Hepatic stellate cell (primary cell): ENCODE measurements at regions not wholly inside any gene's neighbourhood (a gene's known extent, or its start where the extent isn't known, plus 50 kb on each side); places are given as distances from the start of the nearest gene placed in this dataset.
"Not testable (repeated sequence)": the region's sequence is repeated elsewhere in the genome, so short reads cannot be mapped to it uniquely, and the experiment has no call there.

Experiments used
- DNase-seq: peaks from one replicate; pipeline ENCODE4 v3.0.0; 2011; ENCODE audit warnings: low spot score

DNA sequence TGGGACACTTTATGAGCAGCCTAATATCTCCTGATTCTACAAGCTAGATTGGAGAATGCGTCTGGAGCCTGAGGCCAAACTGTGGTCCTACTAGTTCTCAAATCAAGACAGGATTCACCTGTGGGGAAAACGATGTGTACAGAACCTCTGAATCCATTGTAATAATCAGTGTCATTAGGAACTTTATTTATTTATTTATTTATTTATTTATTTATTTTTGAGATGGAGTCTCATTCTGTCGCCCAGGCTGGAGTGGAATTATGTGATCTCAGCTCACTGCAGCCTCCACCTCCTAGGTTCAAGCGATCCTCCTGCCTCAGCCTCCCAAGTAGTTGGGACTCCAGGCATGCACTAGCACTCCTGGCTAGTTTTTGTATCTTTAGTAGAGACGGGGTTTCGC lies 52.6 kb upstream of the KIF26B start:
- DNase-seq, result not testable (repeated sequence)

DNA sequence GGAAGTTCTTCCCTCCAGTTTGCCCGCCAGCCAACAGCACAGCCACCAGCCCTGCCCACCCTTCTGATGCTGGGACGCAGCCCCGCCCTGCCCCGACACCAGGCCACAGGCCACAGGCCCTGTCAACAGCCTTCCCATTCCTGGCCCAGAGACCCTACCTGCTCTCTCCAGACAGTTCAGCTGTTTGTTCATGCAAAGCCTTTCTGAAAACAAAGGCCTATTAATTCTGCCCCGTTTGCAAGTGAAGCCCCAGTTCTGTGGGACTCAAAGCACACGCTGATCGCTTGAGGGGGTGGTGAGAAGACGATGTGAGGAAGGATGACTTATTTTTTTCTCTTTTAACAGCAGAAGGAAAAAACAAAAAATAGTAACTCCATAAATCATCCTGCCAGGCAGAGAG lies 55.4 kb upstream of the KIF26B start:
- DNase-seq, result no peak

DNA sequence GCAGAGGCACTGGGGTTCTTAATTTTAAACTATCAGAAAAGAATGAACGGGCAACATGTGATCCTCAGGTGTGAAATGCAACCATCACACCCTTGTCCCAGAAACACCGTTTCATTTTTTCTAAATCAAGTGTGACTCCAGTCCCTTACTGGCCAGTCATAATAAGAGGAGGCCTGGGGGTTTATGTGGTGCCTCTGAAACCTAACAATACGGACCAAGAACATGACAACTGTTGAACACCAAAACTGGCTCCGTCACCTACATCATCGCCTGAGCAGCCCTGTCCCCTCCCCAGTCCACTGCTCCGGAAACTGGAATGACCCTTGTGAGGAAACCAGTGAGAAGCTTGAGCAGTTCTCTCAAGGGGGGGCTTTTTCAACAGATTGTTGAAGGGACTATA lies 55.9 kb upstream of the KIF26B start:
- DNase-seq, result no peak

DNA sequence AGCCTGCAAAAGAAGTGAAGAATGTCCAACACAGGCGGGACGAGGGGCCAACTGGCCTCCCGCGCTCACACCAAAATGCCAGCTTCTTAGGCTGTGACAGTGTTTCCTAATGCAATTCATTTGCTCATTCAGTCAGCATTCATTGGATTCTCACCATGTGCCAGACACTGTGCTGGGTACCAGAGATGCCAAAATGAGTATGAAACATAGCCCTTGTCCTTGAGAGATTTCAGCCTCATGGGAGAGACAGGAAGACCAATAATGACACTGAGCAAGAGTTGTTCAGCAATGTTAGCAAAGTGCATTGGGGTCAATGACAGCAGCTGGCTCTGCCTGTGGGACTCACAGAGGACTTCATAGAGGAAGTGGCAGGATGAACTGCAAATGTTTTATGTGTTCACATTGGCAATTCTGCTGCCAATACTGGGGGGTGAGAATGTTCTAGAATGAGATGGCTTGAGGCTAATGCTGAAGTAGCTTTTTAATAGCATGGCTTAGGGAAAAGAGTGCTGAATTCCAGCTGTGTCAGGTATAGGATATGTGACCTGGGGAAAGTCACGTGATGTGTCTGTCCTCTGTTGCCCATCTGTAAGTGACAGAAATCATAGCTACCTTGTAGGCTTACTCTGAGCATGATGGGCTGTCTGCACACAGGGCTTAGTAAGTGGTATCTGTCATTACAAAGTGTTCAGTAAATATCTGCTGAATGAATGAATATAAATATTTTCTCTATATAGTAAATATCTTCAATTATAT lies 58.3 kb upstream of the KIF26B start:
- DNase-seq, result no peak

DNA sequence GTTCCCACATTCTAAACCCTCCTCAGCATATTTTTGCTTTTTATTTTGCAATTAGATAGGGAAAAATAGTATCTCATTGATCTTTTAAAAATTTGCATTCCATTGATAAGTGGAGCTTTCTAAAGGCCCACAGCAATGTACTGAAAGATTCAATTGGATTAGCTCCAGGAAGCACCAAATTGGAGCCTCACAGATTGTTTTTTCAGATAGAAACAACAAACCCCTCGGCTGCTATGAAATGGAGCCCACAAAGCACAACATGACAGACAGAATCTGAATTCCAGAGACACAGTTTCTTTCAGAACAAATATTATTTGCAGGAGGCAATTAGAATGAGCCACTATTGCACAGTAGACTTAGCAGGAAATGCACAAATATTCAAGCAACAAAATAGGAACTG lies 58.9 kb upstream of the KIF26B start:
- DNase-seq, result no peak

DNA sequence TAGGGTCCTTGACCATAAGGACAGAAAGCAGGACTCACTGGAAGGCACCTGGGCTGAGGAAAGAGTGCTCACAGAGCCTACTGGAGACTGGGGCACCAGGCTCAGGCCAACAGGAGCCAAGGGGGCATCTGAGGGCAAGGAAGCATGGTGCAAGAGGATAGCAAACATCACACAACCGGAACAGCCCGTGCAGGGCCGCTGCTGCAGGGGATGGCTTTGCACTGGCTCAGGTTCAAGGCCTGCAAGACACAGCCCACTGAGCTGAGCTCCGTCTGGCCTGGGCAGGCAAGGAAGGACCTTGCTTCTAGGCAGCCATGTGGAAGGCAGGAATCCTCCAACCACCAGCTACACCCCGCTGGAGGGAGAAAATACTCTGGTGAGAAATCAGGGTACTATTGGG lies 59.8 kb upstream of the KIF26B start:
- no peak for DNase-seq

DNA sequence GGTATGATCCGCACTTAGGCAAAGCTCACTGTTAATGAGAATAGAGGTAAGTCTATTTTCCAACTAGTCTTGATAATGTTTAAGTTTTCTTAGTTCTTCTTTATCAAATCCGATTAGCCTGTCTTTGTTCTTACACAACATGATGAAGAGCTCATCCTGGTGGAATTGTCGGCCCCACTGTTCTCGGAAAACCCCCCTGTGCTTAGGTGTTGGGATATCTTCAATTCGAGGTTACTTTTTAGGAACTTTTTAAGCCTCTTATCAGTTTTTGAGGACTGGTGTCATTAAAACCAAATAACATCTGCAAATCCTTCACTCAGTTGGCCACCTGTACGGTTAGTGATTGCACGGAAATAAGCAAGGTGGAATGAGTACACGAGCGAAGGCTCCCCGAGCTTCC lies 60.7 kb upstream of the KIF26B start:
- DNase-seq, result no peak

DNA sequence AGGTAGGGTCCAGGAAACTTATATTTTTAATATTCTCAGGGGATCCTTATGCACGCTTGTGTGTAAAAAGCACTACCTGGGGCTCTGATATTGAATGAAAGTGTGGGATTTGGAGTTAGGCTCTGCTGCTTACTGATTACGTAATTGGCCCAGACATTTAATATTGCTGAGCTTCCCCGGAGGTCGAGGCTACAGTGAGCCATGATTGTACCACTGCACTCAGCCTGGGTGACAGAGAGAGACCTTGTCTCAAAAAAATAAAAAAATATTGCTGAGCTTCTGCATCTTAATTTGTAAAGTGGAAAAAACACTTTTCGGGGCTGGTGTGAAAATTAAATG lies 62.2 kb upstream of the KIF26B start:
- no peak for DNase-seq

DNA sequence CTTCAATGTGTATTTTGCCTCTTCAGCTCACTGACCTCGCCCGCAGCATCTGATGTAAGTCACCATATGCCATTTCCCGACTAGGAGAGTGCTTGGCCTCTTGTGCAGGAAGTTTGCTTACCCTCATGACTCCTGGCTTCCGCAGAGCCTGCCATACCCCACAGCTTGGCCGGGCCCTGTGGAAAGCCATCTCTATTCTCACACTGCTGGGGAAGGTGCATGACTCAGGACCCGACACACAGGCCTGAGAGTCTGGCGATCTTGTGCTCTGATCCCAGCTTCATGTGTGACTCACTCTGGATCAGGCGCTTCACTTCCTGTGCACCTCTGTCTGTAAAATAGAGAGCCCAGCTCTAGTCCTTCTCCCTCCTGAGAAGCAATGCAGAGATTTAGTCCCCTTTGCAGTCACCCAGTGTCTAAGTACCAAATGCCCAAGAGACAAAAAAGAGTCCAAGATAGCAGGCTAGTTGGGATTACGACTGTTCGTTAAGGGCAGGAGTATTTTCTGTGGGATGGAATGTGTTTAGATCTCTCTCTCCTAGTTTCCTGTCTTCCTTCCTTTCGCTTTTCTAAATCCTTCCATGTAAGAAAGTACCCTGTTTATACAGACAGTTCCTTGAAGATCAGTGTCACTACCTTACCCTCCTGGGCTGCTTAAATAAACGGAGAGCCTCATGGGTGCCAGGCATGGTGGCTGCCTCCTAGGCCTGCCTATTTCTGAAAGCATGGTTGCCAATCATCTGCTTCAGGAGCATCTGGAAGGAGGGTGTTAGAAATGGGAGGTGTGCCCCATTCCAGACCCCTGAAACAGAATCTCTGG lies 62.8 kb upstream of the KIF26B start:
- DNase-seq, result peak; percentile 91

DNA sequence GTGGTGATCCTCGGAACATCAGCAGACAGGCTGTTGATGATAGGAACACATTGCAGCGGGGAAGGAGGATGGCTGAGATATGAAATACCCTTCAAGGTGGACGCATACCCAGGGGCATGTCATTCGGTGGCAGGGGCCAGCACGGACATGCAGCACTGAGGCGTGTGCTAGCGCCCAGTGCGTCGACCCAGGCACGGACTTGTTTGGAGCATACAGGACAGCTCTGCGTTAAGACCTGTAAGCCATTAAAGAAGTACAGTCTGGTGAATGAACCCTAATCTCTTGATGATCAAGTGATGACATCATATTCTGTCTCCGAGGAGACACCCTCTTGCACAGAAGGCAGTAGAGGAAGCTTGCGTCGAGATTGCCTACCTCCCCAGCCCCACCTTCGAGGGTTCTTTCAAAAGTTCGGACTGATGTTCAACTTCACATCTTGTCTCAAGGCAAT lies 63.6 kb upstream of the KIF26B start:
- DNase-seq, result no peak

DNA sequence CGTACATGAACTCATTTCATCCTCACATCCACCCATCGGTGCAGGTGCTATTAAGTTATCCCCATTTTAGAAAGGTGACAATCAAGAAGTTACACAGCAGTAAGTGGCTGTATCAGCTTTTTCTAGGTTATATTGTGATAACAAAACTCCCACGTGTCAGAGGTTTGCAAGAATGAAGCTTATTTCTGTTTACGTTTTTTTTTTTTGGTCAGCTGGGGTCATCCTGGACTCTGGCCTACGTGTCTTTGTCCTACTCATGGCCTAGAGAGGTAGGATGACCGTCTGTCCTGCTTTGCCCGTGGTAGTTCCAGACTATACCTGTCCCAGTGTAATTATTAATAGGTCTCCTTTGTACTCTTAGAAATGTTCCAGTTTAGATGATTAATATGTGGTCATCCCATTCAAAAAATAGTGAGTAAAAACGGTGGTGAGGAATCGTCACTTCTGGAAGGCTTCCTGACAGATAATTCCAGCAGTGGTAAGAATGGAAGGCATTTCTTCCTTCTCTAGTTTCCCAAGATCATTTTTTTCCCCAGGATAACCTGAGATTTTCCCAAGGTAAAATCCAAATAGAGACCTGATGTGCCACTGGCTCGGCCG lies 64.2 kb upstream of the KIF26B start:
- no peak for DNase-seq

DNA sequence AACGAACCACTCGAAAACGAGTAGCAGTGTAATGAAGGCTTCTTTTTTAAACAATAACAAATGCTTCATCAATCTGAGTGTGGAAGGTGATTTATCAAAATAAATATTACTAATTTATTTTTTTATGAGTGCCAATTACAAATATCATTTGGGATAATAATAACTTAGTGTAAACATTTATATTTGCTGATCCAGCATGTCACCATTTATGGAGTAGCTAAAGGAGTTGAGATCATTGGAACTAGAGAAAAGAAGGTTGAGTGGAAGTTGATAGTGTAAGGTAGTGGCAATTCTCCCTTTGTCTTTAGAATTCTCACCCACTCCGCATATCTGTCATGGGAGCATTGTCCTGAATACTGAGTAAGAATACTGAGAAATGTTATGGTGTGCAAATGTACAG lies 67.1 kb upstream of the KIF26B start:
- DNase-seq, result no peak

DNA sequence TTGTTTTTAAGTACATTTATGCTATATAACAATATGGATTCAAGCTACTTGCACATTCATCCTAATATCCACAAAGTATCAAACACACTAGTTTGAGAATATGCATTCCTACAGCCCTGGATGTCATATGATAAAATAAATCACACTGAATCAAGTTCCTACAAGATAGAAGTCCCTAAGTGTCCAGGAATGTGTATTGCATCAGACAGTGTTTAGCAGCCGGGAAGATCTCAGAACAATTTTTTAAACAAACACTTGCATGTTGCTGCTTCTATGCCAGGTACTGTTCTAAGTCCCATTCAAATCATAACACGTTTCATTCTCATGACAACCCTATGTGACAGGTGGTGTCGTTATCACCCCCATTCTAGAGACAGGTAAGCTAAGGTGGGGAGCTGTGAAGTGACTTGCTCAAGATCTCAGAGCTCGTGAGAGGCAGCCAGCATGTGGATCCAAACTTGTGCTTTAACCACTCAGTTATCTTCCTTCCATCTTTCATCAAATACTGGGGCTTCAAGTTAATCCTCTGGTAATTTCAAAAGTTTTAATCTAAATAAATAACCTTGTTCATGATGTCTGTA lies 68.3 kb upstream of the KIF26B start:
- peak; percentile 27 for DNase-seq

DNA sequence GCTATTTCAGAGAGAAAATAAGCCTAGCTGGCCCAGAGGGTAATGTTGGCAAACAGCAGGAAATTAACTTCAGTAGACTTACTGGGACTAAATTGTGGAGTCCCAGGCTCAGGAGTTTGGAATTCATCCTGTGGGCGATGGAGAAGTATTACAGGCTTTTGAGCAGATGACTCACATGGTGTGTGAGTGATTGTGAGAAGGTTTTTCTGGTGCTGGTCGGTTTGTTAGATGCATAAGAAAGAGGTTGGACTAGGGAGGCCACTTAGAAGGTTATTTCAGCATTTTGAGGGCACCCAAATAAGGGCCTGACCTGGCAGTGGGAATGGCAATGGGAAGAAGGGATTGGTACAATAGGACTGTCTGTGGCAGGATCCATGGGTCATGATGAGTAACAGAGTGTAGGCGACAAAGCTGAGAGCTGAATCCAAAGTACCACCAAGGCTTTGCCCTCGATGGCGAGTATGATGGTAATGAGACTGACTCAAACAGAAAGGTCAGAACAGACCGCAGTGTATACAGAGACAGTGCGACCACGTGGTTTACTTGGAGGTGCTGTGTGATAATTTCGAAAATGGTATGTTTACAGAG lies 69.2 kb upstream of the KIF26B start:
- DNase-seq, result peak; percentile 85

DNA sequence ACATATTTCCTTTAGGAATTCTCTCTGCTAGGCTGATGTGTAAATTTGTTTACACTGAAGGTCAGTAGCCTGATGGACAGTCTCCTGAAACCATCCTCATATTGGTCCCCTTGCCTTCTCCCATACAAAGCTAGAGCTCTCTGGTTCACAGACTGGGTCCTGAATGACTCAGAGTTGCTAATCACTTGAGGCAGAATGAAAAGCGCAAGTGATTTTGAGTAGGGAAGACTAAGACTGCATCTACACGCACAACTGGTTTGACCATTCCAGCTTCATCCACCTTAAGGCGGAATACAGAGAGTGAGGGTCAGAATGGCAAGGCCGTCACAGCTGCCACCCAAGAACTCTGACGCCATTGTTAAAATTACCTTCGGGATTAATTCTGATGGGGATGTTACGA lies 70.2 kb upstream of the KIF26B start:
- DNase-seq, result no peak

DNA sequence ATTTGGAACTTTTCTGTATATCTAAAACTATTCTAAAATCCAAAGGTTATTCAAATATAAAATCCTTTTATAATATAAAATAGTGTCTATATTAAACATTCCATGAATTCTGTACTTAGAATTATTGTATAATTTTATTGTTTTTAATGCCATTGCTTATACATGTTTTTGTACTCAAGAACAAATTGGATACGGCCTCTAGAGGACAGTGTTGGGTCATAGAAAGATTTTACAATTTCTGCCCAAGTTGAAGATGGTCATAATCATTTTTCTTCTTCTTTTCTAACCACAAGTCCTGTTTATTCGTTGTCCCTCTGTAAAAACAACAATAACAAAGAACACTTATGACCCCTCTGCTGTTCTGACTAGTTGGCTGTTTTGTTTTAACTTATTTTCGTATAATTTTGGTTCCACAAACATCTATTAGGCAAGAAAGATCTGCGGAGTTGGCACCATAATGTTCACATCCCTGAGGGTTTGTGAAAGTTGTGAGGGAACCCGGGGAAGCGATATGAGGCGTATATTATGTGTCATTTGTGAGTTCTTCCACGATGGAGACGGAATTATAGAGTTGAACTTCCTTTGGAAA lies 75.7 kb upstream of the KIF26B start:
- DNase-seq, result no peak

DNA sequence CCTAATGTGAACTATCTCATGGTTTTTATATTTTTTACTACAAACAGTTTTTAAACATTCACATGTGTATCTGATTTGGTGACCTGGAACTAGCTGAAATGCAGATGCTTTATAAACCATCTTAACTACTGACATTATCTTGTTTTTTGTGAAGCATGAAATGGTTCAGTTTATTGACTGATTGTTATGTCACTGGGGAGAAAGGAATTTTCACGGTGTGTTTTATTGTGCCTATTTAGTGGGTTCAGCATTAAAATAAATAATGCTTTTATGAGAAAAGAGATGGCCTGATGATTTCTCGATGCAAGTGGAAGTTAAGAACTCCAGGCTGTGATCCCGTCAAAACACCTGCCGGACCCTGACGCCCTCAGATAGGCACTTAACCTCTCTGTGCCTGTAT lies 79.9 kb upstream of the KIF26B start:
- DNase-seq, result no peak

DNA sequence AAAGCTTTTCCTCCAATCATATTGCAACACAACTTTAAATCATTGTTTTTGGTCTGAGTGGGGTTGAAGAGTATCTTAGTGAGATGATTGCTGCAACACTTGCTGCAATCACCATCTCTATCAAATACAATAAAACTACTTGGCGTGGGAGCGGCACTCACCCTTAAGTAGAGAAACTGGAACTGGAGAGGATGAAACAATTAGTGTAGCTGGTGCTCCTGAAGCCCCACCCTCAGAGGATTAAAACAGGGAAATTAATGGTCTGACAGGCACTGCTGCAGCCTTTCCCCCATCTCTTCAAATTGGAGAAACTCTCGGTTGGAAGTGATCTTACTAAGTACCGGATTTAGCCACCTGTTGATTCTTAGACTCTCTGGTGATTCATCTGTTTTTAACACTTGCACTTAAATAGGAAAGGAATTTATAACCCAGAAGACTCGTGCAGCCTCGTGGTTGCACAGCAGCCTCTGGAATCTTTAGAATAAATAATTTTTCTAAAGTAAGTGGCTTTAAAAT lies 80.5 kb upstream of the KIF26B start:
- DNase-seq, result no peak

DNA sequence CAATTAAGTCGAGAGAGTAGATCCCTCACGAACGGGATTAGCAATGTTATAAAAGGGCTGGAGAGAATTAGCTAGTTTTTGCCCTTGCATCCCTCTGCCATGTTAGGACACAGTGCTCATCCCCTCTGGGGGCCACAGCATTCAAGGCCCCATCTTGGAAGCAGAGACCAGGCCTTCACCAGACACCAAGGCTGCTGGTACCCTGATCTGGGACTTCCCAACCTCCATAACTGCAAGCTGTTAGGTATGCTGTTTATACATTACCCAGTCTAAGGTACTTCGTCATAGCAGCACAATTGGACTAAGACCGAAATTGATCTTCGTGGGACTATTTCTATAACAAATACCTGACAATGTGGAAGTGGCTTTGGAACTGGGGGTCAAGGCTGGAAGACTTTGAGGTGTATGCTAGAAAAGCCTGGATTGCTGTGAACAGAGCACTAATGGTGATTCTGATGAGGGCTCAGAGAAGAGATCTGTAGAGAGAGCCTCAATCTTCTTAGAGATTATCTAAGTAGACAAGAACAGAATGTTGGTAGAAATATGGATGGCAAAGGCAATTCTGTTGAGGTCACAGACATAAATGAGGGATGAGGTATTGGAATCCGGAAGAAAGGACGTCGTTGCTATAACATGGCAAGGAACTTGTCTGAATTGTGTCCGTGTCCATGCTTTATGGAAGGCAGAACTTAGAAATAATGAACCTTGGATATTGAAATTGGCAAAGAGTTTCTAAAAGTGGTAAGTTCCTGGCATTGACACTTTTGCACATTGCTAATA lies 83.8 kb upstream of the KIF26B start:
- DNase-seq, result no peak

DNA sequence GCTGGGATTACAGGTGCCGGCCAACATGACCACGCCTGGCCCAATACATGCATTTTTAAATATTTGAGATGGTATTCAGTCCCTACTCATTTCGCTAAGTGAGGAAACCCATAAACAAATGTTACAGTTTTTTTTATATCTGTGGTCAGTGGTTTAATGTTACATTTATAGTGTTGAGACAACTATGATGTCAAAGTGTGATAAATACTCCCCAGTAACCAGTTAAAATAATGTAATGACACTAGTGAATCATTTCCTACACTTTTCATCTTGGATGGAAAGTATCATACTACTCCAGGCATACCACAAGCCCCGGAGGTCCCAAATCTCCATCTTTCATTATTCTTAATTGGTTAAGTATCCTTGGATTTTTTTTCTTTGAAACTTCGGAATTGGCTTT lies 87.5 kb upstream of the KIF26B start:
- no peak for DNase-seq

DNA sequence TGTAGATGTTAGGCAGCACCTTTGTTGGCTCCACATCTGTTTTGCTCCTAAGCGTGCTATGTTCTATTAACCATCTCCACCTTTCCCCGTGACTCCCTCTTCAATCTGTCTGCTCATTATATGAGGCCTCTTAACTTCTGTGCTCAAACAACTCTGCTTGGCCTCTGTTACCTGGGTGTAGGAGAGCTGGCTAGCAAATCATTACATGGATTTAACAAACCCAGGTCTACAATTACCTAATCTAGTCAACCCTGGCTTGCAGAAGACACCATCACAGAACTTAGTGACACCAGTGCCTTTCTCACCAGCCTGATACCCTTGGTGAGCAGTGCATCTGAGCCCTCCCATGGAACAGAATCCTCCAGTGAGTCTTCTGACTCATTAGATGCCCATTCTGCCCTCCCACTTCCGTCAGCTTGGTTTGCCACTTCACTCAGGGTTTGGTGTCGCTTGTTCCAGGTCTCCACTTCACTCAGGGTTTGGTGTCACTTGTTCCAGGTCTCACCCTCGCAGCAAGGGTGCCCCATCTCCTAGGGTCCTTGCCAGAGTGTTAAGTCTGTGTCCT lies 92.0 kb upstream of the KIF26B start:
- DNase-seq, result no peak
